CD4-positive, alpha-beta T cell treated with Interleukin-1 beta for 1 hour (primary cell): ENCODE measurements at regions not wholly inside any gene's neighbourhood (a gene's known extent, or its start where the extent isn't known, plus 50 kb on each side); places are given as distances from the start of the nearest gene placed in this dataset.
"Not testable (repeated sequence)": the region's sequence is repeated elsewhere in the genome, so short reads cannot be mapped to it uniquely, and the experiment has no call there.

Source experiments
- DNase-seq, 2 donors: peaks; one replicate each; pipeline ENCODE4 v3.0.0-alpha.2; 2020 to 2022

DNA sequence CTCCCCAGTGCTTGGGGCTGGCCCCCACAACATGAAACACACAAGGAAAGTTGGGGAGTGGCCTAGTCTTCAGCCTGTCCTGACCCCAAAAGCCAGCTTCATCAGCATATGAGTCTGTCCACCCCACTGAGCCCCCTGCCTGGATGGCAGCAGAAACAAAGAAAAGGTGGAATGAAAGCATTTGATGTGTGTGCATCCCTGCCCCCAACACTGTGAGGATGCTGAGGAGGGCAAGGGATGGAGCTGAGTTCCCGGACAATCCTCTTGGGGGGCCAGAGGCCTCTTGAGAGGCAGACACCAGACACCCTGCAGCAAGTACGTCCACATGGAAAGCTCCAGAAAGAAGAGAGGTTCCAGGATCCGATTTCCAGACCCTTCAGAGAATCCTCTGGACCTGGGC, 113.5 kb upstream of the PPP1R26 start:
- DNase-seq: no peak

DNA sequence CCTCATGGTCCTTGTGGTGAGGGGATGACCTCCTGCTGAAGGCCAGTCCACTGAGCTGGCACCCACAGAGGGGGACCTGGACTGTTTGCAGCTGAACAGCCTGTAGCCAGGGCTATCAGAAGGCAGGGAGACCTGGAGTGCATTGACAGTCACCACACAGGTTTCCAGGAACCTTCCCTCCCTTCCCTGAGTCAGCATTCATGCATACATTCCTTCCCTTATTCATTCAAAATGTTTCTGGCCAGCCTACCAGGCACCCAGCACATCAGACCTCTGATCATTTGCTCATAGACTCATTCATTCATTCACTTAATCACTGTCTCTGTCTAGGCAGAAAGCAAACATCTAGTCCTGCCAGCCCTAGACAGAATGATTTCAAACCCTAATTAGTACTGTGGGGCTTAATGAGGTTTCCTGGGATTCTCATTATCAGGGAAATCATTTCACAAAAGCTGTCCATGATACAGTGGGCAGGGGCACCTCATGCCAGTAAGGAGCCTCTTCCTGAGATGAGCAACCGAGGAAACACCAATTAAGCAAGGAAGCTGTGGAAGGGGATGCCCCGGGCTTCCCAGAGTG, 110.1 kb upstream of the PPP1R26 start:
- no peak for DNase-seq

DNA sequence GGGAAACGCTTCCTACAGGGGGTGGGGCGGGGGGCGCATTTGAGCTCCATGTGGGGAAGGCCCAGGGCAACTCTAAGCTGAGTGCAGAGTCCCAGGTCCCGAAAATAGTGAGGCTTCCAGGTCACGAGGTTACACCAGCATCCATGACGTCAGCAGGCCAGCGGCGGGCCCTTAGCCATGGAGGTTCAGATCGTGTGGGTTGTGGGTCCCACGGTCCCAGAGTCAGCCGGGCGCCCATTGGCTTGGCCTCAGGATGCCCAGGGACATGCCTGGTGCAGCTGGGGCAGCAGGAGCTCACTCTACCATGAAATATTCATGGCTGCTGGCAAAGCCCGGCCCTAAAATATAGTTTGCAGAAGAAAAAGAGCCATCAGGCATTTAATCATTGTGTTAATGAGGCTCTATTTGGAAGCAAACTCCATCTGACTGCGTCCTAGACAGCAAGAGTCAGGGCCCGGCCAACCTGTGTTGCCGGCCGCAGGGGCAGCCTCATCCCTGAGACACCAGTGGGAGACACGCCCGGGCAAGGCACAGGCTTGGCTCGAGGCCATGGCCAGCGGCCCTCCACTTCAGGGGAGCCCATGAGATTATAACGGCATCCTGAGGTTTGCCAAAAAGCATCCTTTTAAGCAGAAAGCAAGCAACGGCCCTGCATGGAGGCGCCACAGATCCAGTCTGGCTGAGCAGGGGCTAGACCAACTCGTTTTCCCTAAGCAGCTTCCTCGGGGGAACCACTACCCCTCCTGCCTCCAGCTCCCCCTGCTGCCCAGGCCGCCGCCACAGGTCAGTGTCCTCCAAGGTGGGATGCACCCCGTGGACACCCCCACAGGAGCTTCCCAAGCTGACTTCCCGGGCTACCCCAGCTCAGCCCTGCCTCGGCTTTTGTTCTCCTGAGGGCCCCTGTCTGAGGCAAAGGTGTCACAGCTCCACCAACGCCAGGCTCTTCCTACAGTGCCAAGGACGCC, 108.9 kb upstream of the PPP1R26 start:
- no peak for DNase-seq

DNA sequence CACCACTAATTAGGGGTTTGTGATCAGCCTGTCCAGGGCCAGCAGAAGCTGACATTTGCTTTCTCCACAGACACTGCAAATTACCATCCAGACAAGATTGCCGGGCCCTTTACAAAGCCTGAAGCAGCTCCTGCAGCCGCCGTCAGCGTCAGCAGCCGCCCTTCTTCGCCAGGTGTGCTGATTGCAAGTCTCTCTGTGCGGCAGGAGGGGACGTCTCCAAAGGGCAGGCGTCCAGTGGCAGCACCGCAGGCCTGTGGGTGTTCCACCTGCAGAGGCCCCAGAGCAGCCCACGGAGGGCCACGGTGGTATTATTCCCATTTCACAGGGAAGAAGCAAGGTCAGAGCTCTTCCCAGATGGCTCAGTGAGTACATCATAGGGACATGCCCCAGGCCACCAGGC, 108.0 kb upstream of the PPP1R26 start:
- no peak for DNase-seq

DNA sequence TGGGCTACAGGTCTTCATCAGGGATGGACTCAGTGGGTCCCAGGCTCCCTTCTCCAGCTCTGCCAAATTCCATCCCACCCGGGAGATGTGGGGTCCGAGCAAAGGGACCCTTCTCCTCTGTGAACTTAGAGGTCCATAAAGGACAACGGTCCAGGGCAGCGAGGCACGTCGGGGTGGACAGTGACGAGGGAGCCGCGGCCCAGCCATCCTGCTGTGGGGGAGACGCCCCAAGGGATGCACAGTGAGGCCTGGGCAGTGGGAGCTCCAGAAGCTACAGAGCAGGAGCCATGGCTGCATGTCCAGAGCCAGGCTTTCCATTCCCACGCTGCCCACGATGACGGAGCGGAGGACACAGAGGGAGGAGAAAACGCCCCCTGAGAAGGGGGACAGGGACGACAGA, 107.5 kb upstream of the PPP1R26 start:
- no peak for DNase-seq

DNA sequence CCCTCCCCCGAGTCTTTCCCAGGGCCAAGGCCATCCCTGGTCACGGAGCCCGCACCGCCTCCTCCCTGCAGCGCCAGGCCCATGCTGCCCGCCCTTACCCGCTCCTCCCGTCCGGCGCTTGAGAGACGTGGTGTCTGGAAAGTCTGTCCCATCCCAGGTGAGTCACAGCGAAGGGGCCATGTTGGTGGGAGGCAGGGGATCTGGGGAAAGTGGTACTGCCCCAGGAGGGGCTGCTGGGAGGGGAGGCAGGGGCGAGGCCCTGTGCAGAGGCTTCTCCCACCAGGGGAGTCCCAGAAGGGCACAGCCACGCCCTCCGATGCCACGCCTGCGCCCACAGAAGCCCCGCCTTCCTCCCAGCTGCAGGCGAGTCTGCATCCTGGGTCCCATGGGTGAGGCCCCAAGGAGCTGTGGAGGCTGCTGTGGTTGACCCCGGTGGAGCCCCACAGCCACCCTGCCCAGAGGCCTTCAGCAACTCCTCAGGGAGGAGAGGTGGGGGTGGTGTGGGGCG, 107.0 kb upstream of the PPP1R26 start:
- DNase-seq: no peak

DNA sequence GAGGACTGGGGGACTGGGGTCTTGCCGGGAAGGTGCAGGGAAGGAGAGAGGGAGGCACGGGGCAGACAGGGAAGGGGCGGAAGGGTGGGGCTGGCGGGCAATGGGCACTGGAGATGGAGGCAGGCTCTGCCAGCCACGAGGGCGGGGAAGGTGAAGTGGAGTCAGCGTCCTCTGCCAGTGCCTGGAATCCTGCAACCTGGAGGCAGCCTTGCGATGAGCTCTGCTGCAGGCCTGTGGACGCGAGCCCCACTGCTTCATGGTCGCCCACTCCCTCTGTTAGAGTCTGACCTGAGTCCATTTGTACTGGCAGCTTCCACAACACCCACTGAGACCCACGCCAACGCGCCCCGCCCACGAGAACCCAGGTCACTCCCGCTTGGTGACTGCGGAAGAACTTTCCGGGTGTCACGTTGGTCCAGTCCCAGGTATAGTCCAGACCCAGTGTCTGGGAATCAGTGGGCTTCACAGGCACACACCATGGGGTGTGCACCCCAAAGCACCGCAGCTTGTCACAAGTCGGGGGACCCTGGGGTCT, 106.4 kb upstream of the PPP1R26 start:
- no peak for DNase-seq

DNA sequence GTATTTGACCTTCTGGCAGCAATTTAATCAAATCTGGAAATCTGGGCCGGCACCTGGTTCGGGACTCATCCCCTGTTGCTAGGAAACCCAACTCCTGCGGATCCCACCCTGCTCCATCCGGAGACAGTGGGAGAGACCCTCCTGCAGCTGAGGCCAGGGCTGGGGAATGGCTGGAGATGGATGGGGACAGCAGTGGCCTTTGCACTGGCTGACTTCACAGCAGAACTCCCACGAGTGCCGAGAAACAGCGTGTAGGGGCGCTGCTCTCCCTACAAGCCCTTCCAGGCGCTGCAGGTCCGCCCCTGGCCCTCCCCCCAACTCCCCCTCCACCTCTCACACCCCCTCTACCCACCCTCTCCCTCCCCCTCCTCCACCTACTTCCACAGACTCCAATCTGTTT, 105.8 kb upstream of the PPP1R26 start:
- no peak for DNase-seq

DNA sequence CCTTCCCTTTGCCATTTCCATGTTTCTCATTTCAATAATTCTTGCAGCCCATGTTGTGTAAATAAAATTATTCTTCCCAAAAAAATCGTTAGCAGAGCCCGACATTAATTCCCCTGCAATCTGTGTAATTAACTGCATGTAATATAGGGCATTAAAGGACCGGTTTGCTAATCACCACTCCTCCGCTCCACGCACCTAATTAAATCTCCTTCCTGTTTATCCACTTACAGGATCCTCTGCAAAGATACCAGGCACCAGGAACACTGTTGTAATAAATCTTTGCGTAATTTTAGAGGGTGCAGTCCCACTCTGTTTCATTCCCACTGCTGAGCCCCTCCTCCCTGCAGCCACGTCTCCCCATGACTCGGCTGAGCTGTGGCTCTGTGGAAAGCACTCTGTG, 105.0 kb upstream of the PPP1R26 start:
- DNase-seq: no peak

DNA sequence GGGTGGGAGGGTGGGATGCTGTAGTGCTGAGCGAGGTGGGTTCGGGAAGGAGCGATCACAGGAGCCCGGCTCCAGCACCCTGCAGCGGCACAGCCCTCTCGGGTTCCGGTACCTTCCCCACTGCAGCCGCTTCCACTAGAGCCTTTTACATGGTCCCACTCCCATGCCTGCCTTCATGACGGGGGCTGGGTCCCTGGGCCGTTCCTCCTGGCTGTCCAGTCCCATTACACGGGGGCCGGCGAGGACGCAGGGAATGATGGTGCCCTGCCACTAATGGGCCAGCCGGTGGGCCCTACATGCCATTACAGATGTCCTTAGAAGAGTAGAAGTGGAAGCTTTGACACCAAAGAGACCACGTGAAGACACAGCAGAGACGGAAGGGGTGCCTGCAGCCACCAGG, 104.6 kb upstream of the PPP1R26 start:
- no peak for DNase-seq

DNA sequence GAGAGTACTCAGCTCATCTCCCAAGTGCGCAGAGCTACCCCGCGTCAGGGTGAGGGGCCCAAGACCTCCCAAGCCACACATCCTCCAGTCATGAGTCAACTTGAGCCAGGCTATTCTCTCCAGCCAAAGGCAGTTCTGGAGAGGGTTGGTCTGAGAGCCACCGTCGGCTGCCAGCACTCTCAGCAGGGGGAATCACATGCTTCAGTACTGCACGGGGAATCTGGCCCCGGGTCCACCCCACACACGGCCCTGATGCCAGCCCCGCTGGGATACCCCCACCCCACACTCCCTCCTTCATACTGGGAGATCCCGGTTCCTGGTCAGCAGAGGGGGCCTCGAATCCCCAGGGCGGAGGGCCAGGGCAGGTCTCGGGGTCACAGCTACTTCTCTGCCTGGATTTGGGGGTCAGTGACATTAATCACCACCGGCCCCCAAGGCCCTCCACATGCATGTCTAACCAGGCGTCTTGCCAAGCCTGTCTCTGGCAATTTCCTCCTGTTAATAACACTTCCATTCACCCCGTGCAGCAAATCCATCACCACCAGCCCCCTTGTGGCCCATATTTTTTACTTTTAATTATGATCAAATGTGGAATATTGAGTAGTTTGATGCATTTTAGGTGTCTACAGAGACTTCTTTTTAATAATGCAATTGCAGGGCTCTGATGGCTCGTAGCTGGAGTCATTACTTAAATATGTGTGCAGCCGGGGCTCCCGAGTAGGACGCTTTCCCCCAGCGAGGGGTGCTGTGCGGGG, 102.9 kb upstream of the PPP1R26 start:
- no peak for DNase-seq

DNA sequence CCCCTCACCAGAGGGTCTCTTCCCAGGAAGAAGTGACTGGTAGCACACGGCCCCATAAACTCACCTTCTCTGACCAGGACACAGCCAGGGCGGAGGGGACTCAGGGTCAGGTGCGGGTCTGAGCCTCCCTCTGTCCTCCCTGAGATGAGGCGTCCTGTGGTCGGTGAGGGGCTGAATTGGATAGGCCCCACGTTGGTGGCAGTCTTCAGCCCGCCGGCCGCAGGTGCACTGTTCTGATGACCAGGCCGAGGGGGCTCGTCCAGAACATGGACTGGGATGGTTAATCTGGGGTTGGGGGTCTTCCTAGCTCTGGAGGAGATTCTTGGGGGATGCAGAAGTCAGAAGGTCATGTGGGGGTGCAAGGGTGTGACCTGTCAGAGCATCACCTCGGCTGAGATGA, 102.2 kb upstream of the PPP1R26 start:
- DNase-seq: no peak

DNA sequence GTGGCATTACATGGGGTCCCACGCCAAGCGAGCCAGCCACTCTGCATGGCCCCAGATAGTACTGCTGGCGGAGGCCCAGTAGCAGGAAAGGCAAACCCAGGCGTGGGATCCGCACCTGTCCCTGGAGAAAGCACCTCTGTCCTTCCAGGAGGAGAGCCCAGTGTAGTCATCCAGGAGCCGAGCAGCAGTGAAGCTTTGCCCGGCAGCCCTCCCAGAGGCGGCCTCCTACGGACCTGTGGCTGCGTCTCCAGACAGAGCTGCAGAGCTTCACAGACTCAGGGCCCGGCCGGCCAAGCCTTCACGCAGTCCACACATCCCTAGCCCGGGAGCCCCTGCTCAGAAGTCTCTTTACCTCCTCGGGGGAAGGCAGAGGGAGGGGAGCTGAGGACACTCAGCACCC, 100.8 kb upstream of the PPP1R26 start:
- no peak for DNase-seq

DNA sequence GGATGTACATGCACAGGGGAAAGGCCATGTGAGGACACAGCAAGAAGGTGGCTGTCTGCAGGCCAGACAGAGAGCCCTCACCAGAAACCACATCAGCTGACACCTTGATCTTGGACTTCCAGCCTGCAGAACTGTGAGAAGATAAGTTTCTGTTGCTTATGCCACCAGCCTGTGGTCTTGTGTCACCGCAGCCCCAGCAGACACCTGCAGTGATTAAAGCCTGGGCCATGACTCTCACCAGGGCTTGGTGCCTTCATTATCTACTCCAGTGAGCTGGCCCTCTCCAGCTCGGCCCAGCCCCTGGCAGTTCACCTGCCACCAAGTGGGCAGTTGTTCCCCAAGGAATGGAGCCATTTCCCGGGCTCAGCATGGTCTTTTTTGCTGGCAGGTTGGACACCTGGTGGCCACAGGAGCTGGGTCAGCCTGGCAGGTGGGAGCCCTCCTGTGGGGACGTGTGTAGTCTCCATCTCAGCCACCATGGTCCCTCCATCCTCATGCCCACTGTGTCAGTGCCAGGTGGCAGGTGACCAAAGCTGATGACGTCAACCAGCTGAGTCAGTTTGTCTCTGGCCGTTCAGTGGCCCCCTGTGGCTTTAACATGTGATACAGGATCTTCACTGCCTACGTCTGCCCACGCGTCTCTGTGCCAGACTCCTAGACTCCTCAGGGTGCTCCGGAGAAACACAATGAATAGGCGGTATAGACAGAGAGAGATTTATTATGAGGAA, 99.9 kb upstream of the PPP1R26 start:
- no peak for DNase-seq

DNA sequence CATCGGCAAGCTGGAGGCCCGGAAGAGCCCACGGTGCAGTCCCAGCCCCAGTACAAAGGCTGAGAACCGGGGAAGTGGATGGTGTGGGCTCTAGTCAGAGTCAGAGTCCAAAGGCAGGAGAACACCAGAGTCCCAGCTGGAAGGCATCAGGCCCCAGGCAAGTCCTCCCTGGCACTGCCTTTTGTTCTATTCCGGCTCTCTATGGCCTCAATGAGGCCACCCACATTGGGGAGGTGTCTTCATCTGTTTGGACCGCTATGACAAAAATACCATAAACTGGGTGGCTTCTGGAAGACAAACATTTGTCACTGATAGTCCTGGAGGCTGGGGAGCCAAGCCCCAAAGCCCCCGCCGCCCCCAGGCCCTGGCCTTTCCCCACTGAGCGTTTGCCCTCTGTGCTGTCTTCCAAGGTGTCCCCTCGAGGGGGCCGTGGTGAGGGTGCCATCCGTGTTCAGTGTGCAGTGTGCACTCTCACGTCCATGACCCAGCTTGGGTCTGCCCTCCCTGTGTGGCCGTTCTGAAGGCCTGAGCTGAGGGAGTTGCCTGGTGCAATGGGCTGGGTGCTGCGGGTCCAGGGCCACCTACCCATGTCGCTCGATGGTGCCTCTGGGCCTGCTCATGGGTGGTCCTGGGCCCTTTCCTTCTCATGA, 99.1 kb upstream of the PPP1R26 start:
- no peak for DNase-seq

DNA sequence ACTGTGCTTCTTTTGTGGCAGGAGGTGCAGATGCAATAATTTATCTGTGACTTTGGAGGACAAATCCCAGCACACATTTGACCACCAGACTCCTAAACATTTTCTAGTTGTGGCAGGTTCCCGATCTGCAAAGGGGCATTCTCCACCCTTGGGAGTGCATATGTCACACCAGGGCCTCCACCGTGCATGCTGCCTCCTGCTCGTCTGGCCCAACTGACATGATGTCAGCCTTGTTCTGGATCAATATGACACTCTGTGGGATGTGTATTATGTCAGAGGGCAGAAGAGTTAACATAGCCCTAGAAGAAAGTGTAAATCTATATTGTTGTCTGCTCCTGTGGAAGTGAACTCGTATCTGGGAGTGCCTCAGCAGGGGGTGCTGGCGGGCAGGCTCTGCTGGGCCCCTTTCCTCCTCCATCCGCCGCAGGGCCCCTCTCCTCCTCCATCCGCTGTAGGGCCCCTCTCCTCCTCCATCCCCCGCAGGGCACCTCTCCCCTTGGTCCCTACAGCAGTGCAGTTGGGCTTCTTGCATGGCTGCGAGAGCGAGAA, 97.7 kb upstream of the PPP1R26 start:
- DNase-seq: no peak

DNA sequence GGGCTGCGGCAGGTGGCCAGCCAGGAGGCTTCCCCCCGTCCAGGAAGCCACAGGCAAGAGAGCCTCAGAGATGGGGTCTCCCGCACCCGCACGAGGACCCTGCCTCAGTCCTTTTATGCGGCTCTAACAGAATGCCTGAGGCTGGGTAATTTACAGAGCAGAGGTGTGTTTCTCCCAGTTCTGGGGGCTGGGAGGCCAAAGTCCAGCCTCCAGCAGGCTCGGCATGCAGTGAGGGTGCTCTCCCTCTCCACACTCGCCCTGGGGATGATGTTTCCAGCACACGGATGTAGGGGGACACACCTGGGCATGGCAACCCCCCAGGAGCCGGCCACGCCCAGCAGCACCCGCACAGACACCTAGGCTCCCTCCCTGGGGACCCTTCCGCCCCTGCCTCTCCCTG, 95.4 kb upstream of the PPP1R26 start:
- DNase-seq: no peak

DNA sequence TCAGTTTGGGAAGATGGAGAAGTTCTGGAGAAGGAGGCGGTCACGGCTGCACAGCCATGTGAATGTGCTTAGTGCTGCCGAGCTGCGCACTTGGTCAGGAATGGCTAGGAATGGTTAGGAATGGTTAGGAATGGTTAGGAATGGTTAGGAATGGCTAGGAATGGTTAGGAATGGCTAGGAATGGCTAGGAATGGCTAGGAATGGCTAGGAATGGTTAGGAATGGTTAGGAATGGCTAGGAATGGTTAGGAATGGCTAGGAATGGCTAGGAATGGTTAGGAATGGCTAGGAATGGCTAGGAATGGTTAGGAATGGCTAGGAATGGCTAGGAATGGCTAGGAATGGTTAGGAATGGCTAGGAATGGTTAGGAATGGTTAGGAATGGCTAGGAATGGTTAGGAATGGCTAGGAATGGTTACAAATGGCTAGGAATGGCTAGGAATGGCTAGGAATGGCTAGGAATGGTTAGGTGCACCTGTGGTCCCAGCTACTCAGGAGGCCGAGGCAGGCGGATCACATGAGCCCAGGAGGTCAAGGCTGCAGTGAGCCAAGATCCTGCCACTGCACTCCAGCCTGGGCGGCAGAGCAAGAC, 94.7 kb upstream of the PPP1R26 start:
- DNase-seq: not testable (repeated sequence)

DNA sequence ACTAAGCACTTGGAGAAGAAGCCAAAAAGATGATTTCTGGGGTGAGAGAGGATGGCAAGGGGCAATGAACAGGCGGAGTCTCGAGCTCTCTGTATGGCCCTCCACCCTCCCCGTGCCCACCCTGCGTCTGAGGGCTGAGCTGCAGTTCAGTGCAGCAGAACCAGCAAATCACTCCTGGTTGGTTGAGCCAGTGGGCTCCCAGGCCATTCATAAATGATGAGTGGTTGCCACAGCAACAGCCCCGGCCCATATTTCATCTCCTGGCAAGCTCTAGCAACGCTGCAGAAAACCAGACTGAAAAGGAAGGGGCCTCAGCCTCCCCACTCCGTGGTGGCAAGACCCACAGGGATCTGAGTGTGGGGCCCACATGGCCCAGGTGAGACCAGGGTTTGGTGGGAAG, 93.8 kb upstream of the PPP1R26 start:
- no peak for DNase-seq

DNA sequence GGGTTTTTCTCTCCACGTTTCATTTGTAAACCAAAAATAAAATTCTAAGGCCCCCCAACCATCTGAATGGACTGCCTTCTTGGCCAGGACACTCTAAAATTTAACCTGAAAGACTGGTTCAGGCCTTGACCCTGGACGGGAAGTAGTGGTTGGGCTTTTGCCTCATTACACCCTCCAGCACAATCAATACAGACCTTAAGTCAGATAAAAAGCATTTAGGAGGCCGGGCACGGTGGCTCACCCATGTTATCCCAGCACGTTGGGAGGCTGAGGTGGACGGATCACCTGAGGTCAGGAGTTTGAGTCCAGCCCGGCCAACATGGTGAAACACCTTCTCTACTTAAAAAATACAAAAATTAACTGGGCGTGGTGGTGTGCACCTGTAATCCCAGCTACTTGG, 91.6 kb upstream of the PPP1R26 start:
- no peak for DNase-seq

DNA sequence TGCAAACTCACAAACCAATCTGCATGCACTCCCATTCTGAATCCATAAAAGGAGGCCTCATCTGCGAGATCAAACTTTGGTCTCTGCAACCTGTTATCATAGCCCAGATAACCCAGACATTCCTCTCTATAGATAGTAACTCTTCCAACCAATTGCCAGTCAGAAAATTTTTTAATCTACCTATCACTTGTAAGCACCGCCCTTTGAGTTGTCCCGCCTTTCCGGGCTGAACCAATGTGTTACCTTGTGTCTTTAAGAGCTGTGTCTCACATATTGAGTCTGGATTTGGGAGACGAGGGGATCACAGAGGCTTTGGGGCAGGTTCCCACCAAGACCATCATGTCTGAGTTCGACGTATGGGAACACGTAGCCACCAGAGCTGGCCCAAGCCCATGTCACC, 91.1 kb upstream of the PPP1R26 start:
- no peak for DNase-seq
